ENCODE measurements at regions not wholly inside any gene's neighbourhood (a gene's known extent, or its start where the extent isn't known, plus 50 kb on each side); places are given as distances from the start of the nearest gene placed in this dataset.

DNA sequence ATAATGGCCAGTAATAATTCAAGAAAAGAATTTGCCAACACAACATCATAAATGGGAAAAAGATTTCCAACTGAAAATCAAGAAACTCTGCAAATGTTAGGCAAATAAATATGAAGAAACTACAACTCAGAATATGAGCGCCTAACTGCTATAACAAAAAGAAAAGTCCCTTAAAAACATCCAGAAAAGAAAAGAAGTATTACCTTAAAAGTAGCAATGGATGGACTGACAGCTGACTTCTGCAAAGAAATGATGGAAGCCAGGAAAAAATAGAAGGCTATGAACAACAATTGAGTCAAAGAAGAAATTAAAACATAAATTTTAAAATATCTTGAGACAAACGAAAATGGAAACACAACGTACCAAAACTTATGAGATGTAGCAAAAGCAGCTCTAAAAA, 482.3 kb upstream of the ZNF507 start:
- no peak overlapping the region for H3K4me3 ChIP-seq (ENCODE audit: low read depth, low read length)
- TF ChIP-seq, protein P1, sequence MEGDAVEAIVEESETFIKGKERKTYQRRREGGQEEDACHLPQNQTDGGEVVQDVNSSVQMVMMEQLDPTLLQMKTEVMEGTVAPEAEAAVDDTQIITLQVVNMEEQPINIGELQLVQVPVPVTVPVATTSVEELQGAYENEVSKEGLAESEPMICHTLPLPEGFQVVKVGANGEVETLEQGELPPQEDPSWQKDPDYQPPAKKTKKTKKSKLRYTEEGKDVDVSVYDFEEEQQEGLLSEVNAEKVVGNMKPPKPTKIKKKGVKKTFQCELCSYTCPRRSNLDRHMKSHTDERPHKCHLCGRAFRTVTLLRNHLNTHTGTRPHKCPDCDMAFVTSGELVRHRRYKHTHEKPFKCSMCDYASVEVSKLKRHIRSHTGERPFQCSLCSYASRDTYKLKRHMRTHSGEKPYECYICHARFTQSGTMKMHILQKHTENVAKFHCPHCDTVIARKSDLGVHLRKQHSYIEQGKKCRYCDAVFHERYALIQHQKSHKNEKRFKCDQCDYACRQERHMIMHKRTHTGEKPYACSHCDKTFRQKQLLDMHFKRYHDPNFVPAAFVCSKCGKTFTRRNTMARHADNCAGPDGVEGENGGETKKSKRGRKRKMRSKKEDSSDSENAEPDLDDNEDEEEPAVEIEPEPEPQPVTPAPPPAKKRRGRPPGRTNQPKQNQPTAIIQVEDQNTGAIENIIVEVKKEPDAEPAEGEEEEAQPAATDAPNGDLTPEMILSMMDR (IDR thresholded peaks at IDR 0.05; ENCODE audit: insufficient read depth, low read length), result no peak
- DNase-seq (ENCODE audit: low read depth), result no peak

DNA sequence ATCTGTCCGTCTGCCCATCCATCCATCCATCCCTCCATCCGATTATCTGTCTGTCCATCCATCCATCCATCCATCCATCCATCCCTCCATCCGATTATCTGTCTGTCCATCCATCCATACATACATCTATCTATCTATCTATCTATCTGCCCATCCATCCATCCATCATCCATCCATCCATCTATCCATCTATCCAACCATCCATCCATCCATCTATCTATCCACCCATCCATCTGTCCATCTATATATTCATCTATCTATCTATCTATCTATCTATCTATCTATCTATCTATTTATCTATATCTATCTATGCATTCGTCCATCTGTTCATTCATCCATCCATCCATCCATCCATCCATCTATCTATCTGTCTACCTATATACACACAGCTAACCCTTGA, 471.1 kb upstream of the ZNF507 start:
- no peak overlapping the region for H3K4me3 ChIP-seq (ENCODE audit: low read depth, low read length)
- DNase-seq (ENCODE audit: low read depth), result no peak
- TF ChIP-seq, protein P1 (IDR thresholded peaks at IDR 0.05; ENCODE audit: insufficient read depth, low read length), result no peak

DNA sequence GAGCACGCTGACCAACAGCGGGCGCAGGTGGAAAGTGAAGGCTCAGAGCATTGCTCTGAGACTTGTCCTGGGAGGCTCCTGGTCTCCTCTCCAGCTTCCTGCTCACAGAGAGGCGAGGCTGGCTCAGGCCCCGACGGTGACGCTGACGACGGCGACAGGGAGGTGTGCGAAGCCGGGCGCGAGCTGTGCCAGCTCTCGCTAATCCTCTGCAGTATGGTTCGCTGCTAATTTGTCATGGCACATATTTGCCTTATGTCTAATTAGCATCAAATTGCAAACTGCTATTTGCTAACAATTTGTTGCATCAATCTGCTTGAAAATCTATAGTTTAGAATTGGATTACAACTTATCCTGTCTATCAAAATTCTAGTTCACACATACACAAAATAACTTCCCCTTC, 469.8 kb upstream of the ZNF507 start:
- TF ChIP-seq, protein P1 (IDR thresholded peaks at IDR 0.05; ENCODE audit: insufficient read depth, low read length), result no peak
- no peak overlapping the region for H3K4me3 ChIP-seq (ENCODE audit: low read depth, low read length)
- DNase-seq (ENCODE audit: low read depth), result no peak

DNA sequence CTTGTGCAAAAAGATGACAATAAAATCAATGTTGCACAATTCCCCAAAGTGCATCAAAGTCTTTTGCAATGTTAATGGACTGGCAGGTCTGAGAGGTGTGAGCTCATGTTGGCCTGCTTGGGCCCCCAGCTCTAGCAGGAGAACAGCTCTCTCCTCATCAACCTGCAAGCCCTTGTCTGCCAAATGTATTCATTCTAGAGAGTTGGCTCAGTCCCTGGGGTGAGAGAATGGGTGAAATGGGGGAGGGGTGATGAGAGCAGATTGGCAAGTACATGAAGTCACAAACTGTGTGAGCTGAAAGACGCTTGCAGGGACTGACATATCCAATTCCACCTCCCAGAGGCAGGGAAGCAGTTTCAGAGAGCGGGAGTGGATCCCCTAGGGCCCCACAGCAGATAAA, 465.1 kb upstream of the ZNF507 start:
- no peak for DNase-seq (ENCODE audit: low read depth)
- TF ChIP-seq, protein P1 (IDR thresholded peaks at IDR 0.05; ENCODE audit: insufficient read depth, low read length), result no peak
- no peak overlapping the region for H3K4me3 ChIP-seq (ENCODE audit: low read depth, low read length)

DNA sequence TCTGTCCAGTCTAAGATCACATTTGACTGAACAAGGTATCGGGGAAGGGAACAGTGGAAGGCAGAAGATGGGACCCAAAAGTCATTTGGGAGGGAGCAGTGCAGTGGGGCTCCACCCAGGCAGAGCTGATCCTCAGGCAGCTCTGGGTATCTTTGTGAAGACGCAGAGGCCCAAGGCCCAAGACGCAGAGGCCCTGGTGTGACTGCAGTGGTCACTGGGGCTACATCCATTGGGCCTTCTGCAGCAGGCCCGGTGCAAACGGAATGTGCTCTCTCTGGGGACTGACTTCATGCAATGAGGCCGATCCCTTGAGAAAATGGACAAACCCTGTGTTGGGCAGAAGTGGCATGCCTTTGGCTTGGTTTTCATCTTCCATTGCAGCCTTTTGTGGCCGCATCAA, 463.4 kb upstream of the ZNF507 start:
- TF ChIP-seq, protein P1 (IDR thresholded peaks at IDR 0.05; ENCODE audit: insufficient read depth, low read length), result no peak
- no peak for DNase-seq (ENCODE audit: low read depth)
- H3K4me3 ChIP-seq (ENCODE audit: low read depth, low read length), result no peak overlapping the region

DNA sequence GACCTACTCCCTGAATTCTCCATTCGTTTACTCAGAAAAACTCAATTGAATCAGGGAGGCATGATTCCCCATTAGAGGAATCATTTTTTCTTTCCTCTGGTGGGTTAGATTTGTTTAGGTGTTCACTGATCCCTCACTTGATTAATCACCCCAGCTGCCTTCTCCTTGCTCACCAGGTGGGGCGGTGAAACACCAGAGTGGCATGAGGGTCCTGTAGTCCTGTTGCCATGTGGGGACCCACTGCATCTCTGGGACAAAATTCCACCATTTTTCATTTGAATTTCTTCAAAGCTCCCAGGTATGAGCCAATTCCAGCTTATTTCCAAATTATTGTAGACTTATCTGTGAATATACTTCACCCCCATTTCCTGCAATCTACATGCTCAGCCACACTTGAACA, 462.7 kb upstream of the ZNF507 start:
- H3K4me3 ChIP-seq (ENCODE audit: low read depth, low read length), result no peak overlapping the region
- no peak for DNase-seq (ENCODE audit: low read depth)
- TF ChIP-seq, protein P1 (IDR thresholded peaks at IDR 0.05; ENCODE audit: insufficient read depth, low read length), result no peak

DNA sequence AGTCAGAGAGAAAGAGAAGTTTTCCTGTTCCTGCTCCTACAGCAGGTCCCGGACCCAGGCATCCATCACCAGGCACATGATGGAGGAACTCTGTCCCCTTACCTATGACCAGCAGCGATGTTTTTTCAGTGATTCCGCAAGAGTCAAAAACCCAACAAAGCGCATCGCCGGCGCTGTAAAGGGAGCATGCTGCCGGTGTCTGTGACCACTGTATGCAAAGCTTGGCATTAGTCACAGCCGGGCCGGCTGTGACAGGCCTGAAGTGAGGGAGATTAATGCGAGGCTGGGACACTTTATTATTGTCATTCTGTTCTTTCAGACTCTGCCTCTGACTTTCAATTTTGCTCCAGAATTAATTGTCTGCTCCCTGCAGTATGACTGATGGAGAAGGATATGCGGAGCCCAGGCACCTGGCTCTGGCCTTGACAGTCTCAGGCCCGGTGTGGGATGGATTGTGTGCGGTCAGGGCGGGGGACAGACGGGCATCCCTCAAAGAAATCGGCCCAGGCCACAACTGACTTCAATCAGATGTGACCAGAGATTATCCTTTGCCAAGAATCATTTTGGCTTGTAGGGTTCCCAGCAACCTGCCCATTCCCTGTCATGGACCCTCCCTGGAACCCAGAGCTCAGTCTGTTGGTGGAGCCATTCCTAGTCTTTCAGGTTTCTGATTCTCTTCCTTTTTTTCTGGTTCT, 462.0 kb upstream of the ZNF507 start:
- TF ChIP-seq, protein P1 (IDR thresholded peaks at IDR 0.05; ENCODE audit: insufficient read depth, low read length), result no peak
- no peak for DNase-seq (ENCODE audit: low read depth)
- no peak overlapping the region for H3K4me3 ChIP-seq (ENCODE audit: low read depth, low read length)
